ENCODE measurements at regions not wholly inside any gene's neighbourhood (a gene's known extent, or its start where the extent isn't known, plus 50 kb on each side); places are given as distances from the start of the nearest gene placed in this dataset.

- peaks cover 13% of the 10 kb centered on the region for H3K4me1 ChIP-seq (ENCODE audit: insufficient read depth)
- 80% methylated on average over 7 of the region's 7 CpGs for WGBS (ENCODE audit: low lambda C conversion rate, missing lambda C conversion rate)
Observed at GRCh38 chr18:70382017-70382416, 93.2 kb downstream of the SOCS6 start.

GRCh38 chr18:70380915-70381896 lies 92.4 kb downstream of the SOCS6 start:
- no peaks in the 10 kb centered on the region for H3K36me3 ChIP-seq (replicated peaks; ENCODE audit: insufficient read depth, low read depth)
- no peak overlapping the region for H2AFZ ChIP-seq
- H3K4me2 ChIP-seq: peak overlapping the region; percentile 38
- no peak for TF ChIP-seq EZH2phosphoT487 (IDR thresholded peaks at IDR 0.05; ENCODE audit: low read depth, severe bottlenecking, unreplicated experiment)
- no peak for TF ChIP-seq EZH2 (IDR thresholded peaks at IDR 0.05; ENCODE audit: borderline replicate concordance)
- no peak for TF ChIP-seq CTCF (IDR thresholded peaks at IDR 0.05; ENCODE audit: poor library complexity)
- H3K9me2 ChIP-seq (replicated peaks; ENCODE audit: insufficient read depth): no peaks in the 10 kb centered on the region
- DNase-seq (ENCODE audit: low spot score): peak; percentile 34
- H3K4me3 ChIP-seq: no peak overlapping the region
- peaks cover 16% of the 10 kb centered on the region for H3K4me1 ChIP-seq (ENCODE audit: insufficient read depth)
- no peaks in the 10 kb centered on the region for H4K20me1 ChIP-seq (ENCODE audit: insufficient read depth, poor library complexity, severe bottlenecking)
- 77% methylated on average over 23 of the region's 23 CpGs for WGBS (ENCODE audit: low lambda C conversion rate, missing lambda C conversion rate)
- no peaks in the 10 kb centered on the region for H3K9me3 ChIP-seq (ENCODE audit: low read depth)
- H3K27ac ChIP-seq: peak overlapping the region; percentile 45
- H3K79me2 ChIP-seq: no peaks in the 10 kb centered on the region
- H3K27me3 ChIP-seq: no peaks in the 10 kb centered on the region

More at GRCh38 chr18:70382017-70382416, 93.2 kb downstream of the SOCS6 start:
- Histone ChIP-seq H3K79me2 (no peaks in the 10 kb centered on the region), H4K20me1 (ENCODE audit: insufficient read depth, poor library complexity, severe bottlenecking) (no peaks in the 10 kb centered on the region), H3K9me3 (ENCODE audit: low read depth) (no peaks in the 10 kb centered on the region), H3K9me2 (replicated peaks; ENCODE audit: insufficient read depth) (no peaks in the 10 kb centered on the region), H3K27ac (peak overlapping the region; percentile 8), H3K4me3 (no peak overlapping the region), H2AFZ (no peak overlapping the region), H3K36me3 (replicated peaks; ENCODE audit: insufficient read depth, low read depth) (no peaks in the 10 kb centered on the region), H3K4me2 (no peak overlapping the region), H3K27me3 (no peaks in the 10 kb centered on the region)
- TF ChIP-seq CTCF (IDR thresholded peaks at IDR 0.05; ENCODE audit: poor library complexity) (no peak), EZH2 (IDR thresholded peaks at IDR 0.05; ENCODE audit: borderline replicate concordance) (no peak), EZH2phosphoT487 (IDR thresholded peaks at IDR 0.05; ENCODE audit: low read depth, severe bottlenecking, unreplicated experiment) (no peak)
- no peak for DNase-seq (ENCODE audit: low spot score)

Small RNA genes lying in the stretch of these regions (small RNA-seq; reads per million reads assigned to genes)
- gene RN7SL795P: 0.16 reads per million
